ENCODE measurements at regions not wholly inside any gene's neighbourhood (a gene's known extent, or its start where the extent isn't known, plus 50 kb on each side); places are given as distances from the start of the nearest gene placed in this dataset.

DNA sequence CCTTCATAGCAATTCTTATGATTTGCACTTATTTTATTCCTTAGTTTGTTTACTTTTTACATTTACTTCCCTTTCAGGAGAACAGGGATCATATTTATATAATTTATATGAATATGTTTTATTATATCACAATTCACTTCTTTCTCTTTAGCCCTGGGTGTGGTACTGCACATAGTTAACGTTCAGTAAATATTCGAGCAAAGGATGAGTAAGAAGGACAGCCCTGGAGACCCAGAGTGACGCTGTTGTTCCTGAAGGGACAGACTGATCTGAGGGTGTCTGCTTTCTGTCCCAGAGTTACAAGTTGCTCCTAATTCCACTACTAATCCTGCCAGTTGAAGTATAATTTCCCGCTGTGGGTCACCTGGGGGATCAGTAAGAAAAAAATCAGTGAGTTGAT lies 366.1 kb downstream of the DMRT2 start:
- DNase-seq = no peak

GRCh38 chr9:1421436-1421835 lies 371.3 kb downstream of the DMRT2 start:
- no peak for DNase-seq

- no peak for DNase-seq
Measured at GRCh38 chr9:1427875-1428274, 377.7 kb downstream of the DMRT2 start.

- peak in 5 of 51 donors; percentile 2 to 12 (median 9) for DNase-seq
Measured at GRCh38 chr9:1429297-1429696, 379.1 kb downstream of the DMRT2 start.

DNA sequence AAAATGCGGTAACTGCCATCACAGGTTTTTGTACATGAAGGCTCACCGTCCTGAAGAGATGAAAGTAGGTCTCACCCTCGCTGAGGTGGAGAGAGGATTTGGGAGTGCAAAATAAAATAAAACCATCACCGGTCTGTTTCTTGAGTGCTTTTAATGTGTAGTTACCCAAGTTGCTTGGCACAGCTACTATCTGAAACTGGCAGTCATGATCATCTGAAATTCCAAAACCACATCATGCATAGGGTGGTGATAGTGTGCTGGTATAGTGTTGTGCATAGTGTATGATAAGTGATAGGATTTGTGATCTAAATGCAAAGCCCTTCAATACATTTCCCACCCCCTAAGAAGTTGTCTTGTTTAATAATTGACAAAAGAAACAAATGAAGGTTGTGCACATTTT lies 381.3 kb downstream of the DMRT2 start:
- DNase-seq = no peak

- no peak for DNase-seq
Measured at GRCh38 chr9:1434052-1434767, 384.1 kb downstream of the DMRT2 start.

DNA sequence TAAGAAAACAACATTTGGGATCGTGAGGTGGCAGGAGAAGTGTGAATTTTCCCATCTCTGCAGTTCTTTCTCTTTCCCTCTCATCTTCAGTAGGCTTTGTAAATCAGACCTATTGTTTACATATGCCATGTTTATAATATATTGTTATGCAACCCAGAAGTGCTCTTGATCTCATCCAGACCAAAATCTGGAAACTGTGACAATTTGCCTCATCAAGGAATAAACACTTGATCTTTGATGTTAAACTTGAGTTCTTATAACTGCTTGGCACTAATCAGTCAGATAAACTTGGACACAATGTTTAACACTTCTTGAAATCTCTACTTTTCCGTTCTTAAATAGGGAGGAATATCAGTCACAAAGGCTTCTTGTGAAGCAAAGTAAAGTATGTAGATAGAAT lies 384.7 kb downstream of the DMRT2 start:
- no peak for DNase-seq

DNA sequence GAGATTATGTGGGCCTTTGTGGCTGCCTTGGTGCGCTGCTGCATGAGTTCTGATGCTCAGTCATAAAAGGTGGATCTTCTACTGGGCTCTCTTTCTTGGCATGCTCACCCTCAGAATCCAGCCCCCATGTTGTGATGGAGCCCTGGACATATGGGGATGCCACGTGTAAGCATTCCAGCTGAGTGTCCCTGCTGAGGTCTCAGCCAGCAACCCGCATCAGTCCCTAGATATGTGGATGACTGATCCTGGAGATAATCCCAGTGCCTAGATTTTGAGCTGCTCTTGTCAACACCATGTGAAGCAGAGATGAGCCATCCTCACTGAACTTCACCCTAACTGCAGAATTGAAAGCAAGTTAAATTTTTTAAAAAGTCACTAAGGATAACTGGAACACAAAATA lies 390.1 kb downstream of the DMRT2 start:
- DNase-seq = no peak

DNA sequence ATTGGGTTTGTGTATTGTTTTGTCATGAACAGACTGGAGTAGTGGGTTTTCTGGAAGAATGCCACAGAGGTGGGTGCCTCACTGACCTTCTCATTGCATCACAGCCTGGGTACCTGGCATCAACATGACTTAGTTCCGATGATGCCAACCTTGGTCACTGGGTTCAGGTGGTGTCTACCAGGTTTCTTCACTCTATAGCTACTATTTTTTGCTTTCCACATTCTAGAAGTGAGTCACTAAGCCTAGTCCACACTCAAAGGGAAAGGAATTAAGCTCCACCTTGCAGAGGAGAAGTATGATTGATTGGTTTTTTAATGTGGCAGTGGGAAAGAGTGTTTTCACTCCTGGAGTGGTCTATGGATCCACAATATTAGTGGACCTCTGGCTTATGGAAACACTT lies 391.9 kb downstream of the DMRT2 start:
- DNase-seq = no peak

- no peak for DNase-seq
Measured at GRCh38 chr9:1443450-1443849, 393.3 kb downstream of the DMRT2 start.

GRCh38 chr9:1446671-1447070 lies 396.5 kb downstream of the DMRT2 start:
- no peak for DNase-seq

GRCh38 chr9:1453636-1454035 lies 403.5 kb downstream of the DMRT2 start:
- DNase-seq = no peak

DNA sequence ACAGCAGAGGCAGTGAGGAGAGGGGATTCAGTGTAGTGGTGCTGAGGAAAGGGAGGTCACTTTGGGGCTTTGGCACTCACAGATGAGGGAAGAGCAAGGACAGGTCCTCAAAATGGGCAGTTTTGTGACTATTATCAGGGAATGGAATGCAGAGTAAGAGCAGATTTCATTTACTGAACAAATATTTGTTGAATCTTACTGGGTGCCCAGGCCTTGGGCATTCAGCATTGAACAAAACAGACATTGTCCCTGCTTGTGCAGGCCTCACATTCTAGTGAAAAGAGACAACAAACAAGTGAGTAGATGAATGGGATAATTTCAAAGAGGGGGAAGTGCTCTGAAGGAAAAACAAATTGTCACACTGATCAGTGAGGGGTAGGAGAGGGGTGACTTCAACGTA lies 404.1 kb downstream of the DMRT2 start:
- peak in 5 of 51 donors; percentile 2 to 37 (median 4) for DNase-seq

- DNase-seq = no peak
Measured at GRCh38 chr9:1454616-1455347, 404.6 kb downstream of the DMRT2 start.

GRCh38 chr9:1455766-1456165 lies 405.6 kb downstream of the DMRT2 start:
- DNase-seq = no peak

DNA sequence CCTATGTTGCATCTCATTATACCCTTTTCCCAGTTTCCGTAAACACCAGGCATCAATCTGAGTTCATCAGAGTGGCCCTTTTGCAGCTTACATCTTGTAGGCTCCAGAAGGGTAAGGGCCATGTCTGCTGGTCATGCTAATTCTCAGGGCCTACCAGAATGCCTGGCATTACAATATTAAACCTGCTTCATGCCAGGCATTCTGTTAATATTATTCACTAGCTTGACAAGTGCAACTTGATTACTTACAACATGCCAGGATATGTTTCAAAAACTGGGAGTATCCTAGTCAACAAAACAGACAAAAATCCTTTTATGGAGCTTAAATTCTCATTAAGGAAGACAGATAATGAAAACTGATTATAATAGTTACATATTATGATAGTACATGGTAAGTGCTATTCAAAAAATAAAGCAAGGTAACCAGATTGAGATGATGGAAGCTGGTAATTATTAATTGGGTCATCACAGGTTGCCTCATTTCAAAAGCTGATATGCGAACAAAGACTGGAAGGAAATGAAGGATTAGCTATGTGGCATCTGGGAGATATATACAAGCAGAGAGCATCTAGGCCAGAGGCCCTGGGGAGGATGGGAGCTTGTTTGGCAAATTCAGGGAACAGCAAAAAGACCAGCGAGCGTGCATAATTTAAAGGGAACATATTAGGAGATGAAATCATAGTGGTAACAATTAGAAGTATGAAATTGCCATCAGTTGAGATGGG lies 406.3 kb downstream of the DMRT2 start:
- no peak for DNase-seq

- DNase-seq = no peak
Measured at GRCh38 chr9:1457460-1457859, 407.3 kb downstream of the DMRT2 start.

GRCh38 chr9:1458503-1458902 lies 408.3 kb downstream of the DMRT2 start:
- no peak for DNase-seq

- no peak for DNase-seq
Measured at GRCh38 chr9:1460143-1460769, 410.1 kb downstream of the DMRT2 start.

DNA sequence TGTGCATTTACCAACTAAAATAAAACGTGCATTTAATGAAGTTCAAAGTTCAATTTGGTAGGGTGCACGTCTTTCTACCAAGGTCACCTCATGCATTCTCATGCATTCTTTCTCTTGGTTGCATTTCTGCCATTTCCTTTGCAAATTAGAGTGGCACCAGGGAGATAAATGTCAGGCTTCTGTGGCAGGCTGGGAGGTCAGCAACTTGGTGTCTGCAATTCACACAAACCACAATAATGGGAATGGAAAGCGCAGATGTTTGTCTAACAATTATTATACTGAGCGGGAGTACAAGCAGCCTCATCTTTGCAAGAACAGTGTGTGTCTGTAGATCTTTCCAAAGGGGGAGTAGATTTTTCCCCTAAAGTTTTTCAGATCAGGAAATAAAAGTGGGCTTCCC lies 411.7 kb downstream of the DMRT2 start:
- DNase-seq = no peak

- no peak for DNase-seq
Measured at GRCh38 chr9:1462626-1463308, 412.6 kb downstream of the DMRT2 start.

DNA sequence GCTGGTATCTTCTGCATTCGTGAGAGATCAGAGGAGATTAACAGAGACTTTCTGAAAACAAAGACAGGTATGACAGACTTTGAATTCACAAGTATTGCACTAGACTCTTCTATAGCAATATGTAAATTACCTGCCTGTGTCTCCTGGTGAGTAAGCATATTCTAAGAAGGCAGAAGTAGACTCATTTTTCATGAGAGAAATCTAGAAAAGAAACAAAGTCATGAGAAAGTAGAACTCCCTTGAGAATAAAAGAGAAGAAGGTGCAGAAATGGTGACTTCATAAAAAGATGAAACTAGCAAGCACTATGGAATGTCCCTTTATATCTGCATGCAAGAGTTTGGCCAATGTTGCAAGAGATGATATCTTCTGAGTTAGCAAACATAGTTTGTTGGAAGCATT lies 419.8 kb downstream of the DMRT2 start:
- no peak for DNase-seq

Measured in hypothalamus (tissue), 51 donors.